Parathyroid adenoma (tissue), 2 donors: ENCODE measurements at regions not wholly inside any gene's neighbourhood (a gene's known extent, or its start where the extent isn't known, plus 50 kb on each side); places are given as distances from the start of the nearest gene placed in this dataset.

Source experiments
- H2AFZ ChIP-seq: fragments of 300-600 bp; sonication (generic); one replicate; pipeline ENCODE4 v1.7.0; 2017; ENCODE audit warnings: antibody characterized with exemption, mild to moderate bottlenecking
- H3K27ac ChIP-seq: fragments of 300-600 bp; sonication (generic); one replicate; pipeline ENCODE4 v1.7.0; 2017
- H3K27me3 ChIP-seq: fragments of 300-600 bp; sonication (generic); one replicate; pipeline ENCODE4 v1.7.0; 2017; ENCODE audit warnings: low read length; ENCODE audit not compliant: control insufficient read depth, insufficient read depth
- H3K36me3 ChIP-seq: fragments of 300-600 bp; sonication (generic); one replicate; pipeline ENCODE4 v1.7.0; 2017; ENCODE audit warnings: low read length; ENCODE audit not compliant: control insufficient read depth, insufficient read depth
- H3K4me1 ChIP-seq: fragments of 300-600 bp; sonication (generic); one replicate; pipeline ENCODE4 v1.7.0; 2017; ENCODE audit warnings: control low read depth
- H3K4me2 ChIP-seq: fragments of 300-600 bp; sonication (generic); one replicate; pipeline ENCODE4 v1.7.0; 2017; ENCODE audit warnings: low read length
- H3K4me3 ChIP-seq: fragments of 300-600 bp; sonication (generic); one replicate; pipeline ENCODE4 v1.7.0; 2017; ENCODE audit warnings: low read depth, low read length
- H3K79me2 ChIP-seq: fragments of 300-600 bp; sonication (generic); one replicate; pipeline ENCODE4 v1.7.0; 2017; ENCODE audit warnings: control low read depth
- H3K9ac ChIP-seq: fragments of 300-600 bp; sonication (generic); one replicate; pipeline ENCODE4 v1.7.0; 2017; ENCODE audit warnings: mild to moderate bottlenecking
- H3K9me3 ChIP-seq: fragments of 300-600 bp; sonication (generic); one replicate; pipeline ENCODE4 v1.7.0; 2017; ENCODE audit warnings: low read length; ENCODE audit not compliant: control insufficient read depth
- TF ChIP-seq, protein P1 (sequence below): fragments of 300-600 bp; sonication (generic); IDR thresholded peaks from one replicate; pipeline ENCODE4 v1.7.0; 2017; ENCODE audit warnings: antibody characterized with exemption, mild to moderate bottlenecking
- donor health status: primary hyperparathyroidism.

- TF ChIP-seq, protein P1, sequence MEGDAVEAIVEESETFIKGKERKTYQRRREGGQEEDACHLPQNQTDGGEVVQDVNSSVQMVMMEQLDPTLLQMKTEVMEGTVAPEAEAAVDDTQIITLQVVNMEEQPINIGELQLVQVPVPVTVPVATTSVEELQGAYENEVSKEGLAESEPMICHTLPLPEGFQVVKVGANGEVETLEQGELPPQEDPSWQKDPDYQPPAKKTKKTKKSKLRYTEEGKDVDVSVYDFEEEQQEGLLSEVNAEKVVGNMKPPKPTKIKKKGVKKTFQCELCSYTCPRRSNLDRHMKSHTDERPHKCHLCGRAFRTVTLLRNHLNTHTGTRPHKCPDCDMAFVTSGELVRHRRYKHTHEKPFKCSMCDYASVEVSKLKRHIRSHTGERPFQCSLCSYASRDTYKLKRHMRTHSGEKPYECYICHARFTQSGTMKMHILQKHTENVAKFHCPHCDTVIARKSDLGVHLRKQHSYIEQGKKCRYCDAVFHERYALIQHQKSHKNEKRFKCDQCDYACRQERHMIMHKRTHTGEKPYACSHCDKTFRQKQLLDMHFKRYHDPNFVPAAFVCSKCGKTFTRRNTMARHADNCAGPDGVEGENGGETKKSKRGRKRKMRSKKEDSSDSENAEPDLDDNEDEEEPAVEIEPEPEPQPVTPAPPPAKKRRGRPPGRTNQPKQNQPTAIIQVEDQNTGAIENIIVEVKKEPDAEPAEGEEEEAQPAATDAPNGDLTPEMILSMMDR, result no peak
- no peak overlapping the region for H3K4me3 ChIP-seq
- H2AFZ ChIP-seq, result no peak overlapping the region
- no peak overlapping the region for H3K4me2 ChIP-seq
- H3K9ac ChIP-seq, result no peak overlapping the region
- H3K36me3 ChIP-seq, result no peaks in the 10 kb centered on the region
- H3K27ac ChIP-seq, result no peak overlapping the region
- H3K9me3 ChIP-seq, result no peaks in the 10 kb centered on the region
- H3K27me3 ChIP-seq, result no peaks in the 10 kb centered on the region
- H3K79me2 ChIP-seq, result no peaks in the 10 kb centered on the region
- no peaks in the 10 kb centered on the region for H3K4me1 ChIP-seq
Observed at GRCh38 chr12:40614923-40615322, 77.3 kb upstream of the CNTN1 start.

- TF ChIP-seq, protein P1, result no peak
- H3K27ac ChIP-seq, result no peak overlapping the region
- no peaks in the 10 kb centered on the region for H3K36me3 ChIP-seq
- H3K4me3 ChIP-seq, result no peak overlapping the region
- H2AFZ ChIP-seq, result no peak overlapping the region
- no peaks in the 10 kb centered on the region for H3K27me3 ChIP-seq
- H3K4me1 ChIP-seq, result no peaks in the 10 kb centered on the region
- no peaks in the 10 kb centered on the region for H3K9me3 ChIP-seq
- no peak overlapping the region for H3K4me2 ChIP-seq
- H3K9ac ChIP-seq, result no peak overlapping the region
- no peaks in the 10 kb centered on the region for H3K79me2 ChIP-seq
Observed at GRCh38 chr12:40615590-40615989, 76.6 kb upstream of the CNTN1 start.

GRCh38 chr12:40616383-40616915, 75.8 kb upstream of the CNTN1 start:
- Histone ChIP-seq H3K27ac (no peak overlapping the region), H3K9me3 (no peaks in the 10 kb centered on the region), H3K9ac (no peak overlapping the region), H3K4me3 (no peak overlapping the region), H3K27me3 (no peaks in the 10 kb centered on the region), H2AFZ (no peak overlapping the region), H3K4me1 (no peaks in the 10 kb centered on the region), H3K4me2 (no peak overlapping the region), H3K36me3 (no peaks in the 10 kb centered on the region), H3K79me2 (no peaks in the 10 kb centered on the region)
- TF ChIP-seq, protein P1, result no peak

GRCh38 chr12:40618636-40619035, 73.6 kb upstream of the CNTN1 start:
- H2AFZ ChIP-seq, result no peak overlapping the region
- H3K4me1 ChIP-seq, result no peaks in the 10 kb centered on the region
- H3K79me2 ChIP-seq, result no peaks in the 10 kb centered on the region
- H3K27ac ChIP-seq, result no peak overlapping the region
- TF ChIP-seq, protein P1, result no peak
- no peaks in the 10 kb centered on the region for H3K27me3 ChIP-seq
- no peaks in the 10 kb centered on the region for H3K36me3 ChIP-seq
- no peak overlapping the region for H3K9ac ChIP-seq
- H3K4me3 ChIP-seq, result no peak overlapping the region
- H3K9me3 ChIP-seq, result no peaks in the 10 kb centered on the region
- no peak overlapping the region for H3K4me2 ChIP-seq

GRCh38 chr12:40620564-40621019, 71.6 kb upstream of the CNTN1 start:
- Histone ChIP-seq H3K9ac (no peak overlapping the region), H3K79me2 (no peaks in the 10 kb centered on the region), H3K36me3 (no peaks in the 10 kb centered on the region), H3K4me1 (no peaks in the 10 kb centered on the region), H3K9me3 (no peaks in the 10 kb centered on the region), H3K4me3 (no peak overlapping the region), H3K27me3 (no peaks in the 10 kb centered on the region), H3K4me2 (no peak overlapping the region), H2AFZ (no peak overlapping the region), H3K27ac (no peak overlapping the region)
- TF ChIP-seq, protein P1, result no peak
